SK-N-SH treated with all-trans-retinoic acid at 6 μM for 48 hours (cell line): ENCODE measurements at regions not wholly inside any gene's neighbourhood (a gene's known extent, or its start where the extent isn't known, plus 50 kb on each side); places are given as distances from the start of the nearest gene placed in this dataset.

ENCODE experiments used
- ATAC-seq: fragments of 200-7000 bp; cut with Tn5 transposase; 3 replicates; pipeline ENCODE4 v1.9.1; 2020; ENCODE audit warnings: mild to moderate bottlenecking, moderate library complexity
- ARNTL ChIP-seq: fragments of 450-650 bp; formaldehyde crosslinking; IDR thresholded peaks from 2 replicates; pipeline ENCODE4 v1.5.0; 2020; ENCODE audit warnings: low read depth, mild to moderate bottlenecking, moderate library complexity, borderline replicate concordance
- BACH2 ChIP-seq: fragments of 250-450 bp; sonication (Bioruptor Pico); IDR thresholded peaks from 2 replicates; pipeline ENCODE4 v1.9.0; 2021; ENCODE audit warnings: mild to moderate bottlenecking, borderline replicate concordance
- CREB5 ChIP-seq: fragments of 250-450 bp; sonication (Bioruptor Pico); IDR thresholded peaks from 2 replicates; pipeline ENCODE4 v1.5.1; 2020; ENCODE audit warnings: low read depth, mild to moderate bottlenecking, moderate library complexity
- CSDC2 ChIP-seq: fragments of 250-450 bp; sonication (Bioruptor Pico); IDR thresholded peaks from 2 replicates; pipeline ENCODE4 v1.5.0; 2020; ENCODE audit warnings: mild to moderate bottlenecking, moderate library complexity
- CSRNP3 ChIP-seq: fragments of 250-450 bp; sonication (Bioruptor Pico); IDR thresholded peaks from 2 replicates; pipeline ENCODE4 v1.5.1; 2021; ENCODE audit warnings: mild to moderate bottlenecking, moderate library complexity
- ESRRG ChIP-seq: fragments of 250-450 bp; sonication (Bioruptor Pico); IDR thresholded peaks from 2 replicates; pipeline ENCODE4 v1.6.1; 2021; ENCODE audit warnings: mild to moderate bottlenecking
- GLIS3 ChIP-seq: fragments of 250-450 bp; sonication (Bioruptor Pico); IDR thresholded peaks from 2 replicates; pipeline ENCODE4 v1.5.0; 2020; ENCODE audit warnings: mild to moderate bottlenecking, moderate library complexity
- ISL1 ChIP-seq: fragments of 250-450 bp; sonication (Bioruptor Pico); IDR thresholded peaks from 2 replicates; pipeline ENCODE4 v2.1.2; 2022; ENCODE audit warnings: mild to moderate bottlenecking, moderate library complexity
- OSR1 ChIP-seq: fragments of 250-450 bp; sonication (Bioruptor Pico); IDR thresholded peaks from 2 replicates; pipeline ENCODE4 v1.8.0; 2022; ENCODE audit warnings: moderate library complexity, mild to moderate bottlenecking, inconsistent platforms
- PATZ1 ChIP-seq: fragments of 250-450 bp; sonication (Bioruptor Pico); IDR thresholded peaks from 2 replicates; pipeline ENCODE4 v1.8.0; 2020; ENCODE audit warnings: mild to moderate bottlenecking, moderate library complexity, borderline replicate concordance
- POU6F1 ChIP-seq: fragments of 250-450 bp; sonication (Bioruptor Pico); IDR thresholded peaks from 2 replicates; pipeline ENCODE4 v1.8.0; 2021; ENCODE audit warnings: low read depth, mild to moderate bottlenecking, moderate library complexity, borderline replicate concordance
- PPARA ChIP-seq: fragments of 250-450 bp; sonication (Bioruptor Pico); IDR thresholded peaks from 2 replicates; pipeline ENCODE4 v1.5.0; 2020; ENCODE audit warnings: mild to moderate bottlenecking, borderline replicate concordance
- RARB ChIP-seq: fragments of 250-450 bp; sonication (Bioruptor Pico); IDR thresholded peaks from 2 replicates; pipeline ENCODE4 v1.8.0; 2021; ENCODE audit warnings: mild to moderate bottlenecking, moderate library complexity
- SNAI2 ChIP-seq: fragments of 250-450 bp; sonication (Bioruptor Pico); IDR thresholded peaks from 2 replicates; pipeline ENCODE4 v1.5.0; 2020; ENCODE audit warnings: mild to moderate bottlenecking, moderate library complexity
- TCF4 ChIP-seq: fragments of 250-450 bp; sonication (Bioruptor Pico); IDR thresholded peaks from 2 replicates; pipeline ENCODE4 v1.8.0; 2021; ENCODE audit warnings: mild to moderate bottlenecking, moderate library complexity, borderline replicate concordance
- TSHZ2 ChIP-seq: fragments of 250-450 bp; sonication (Bioruptor Pico); IDR thresholded peaks from 2 replicates; pipeline ENCODE4 v1.5.0; 2020; ENCODE audit warnings: mild to moderate bottlenecking, moderate library complexity
- ZFP3 ChIP-seq: fragments of 250-450 bp; sonication (Bioruptor Pico); IDR thresholded peaks from 2 replicates; pipeline ENCODE4 v1.5.0; 2020; ENCODE audit warnings: mild to moderate bottlenecking, moderate library complexity
- ZFP30 ChIP-seq: fragments of 450-650 bp; formaldehyde crosslinking; IDR thresholded peaks from 2 replicates; pipeline ENCODE4 v1.5.0; 2022; ENCODE audit warnings: mild to moderate bottlenecking, moderate library complexity
- ZNF565 ChIP-seq: fragments of 450-650 bp; formaldehyde crosslinking; conservative IDR thresholded peaks from 2 replicates; pipeline ENCODE4 v1.5.0; 2020; ENCODE audit warnings: low read depth, mild to moderate bottlenecking, moderate library complexity
- ZNF70 ChIP-seq: fragments of 450-650 bp; formaldehyde crosslinking; IDR thresholded peaks from 2 replicates; pipeline ENCODE4 v1.5.0; 2020; ENCODE audit warnings: mild to moderate bottlenecking, moderate library complexity
- ZNF8 ChIP-seq: fragments of 450-650 bp; formaldehyde crosslinking; IDR thresholded peaks from 2 replicates; pipeline ENCODE4 v1.5.0; 2020; ENCODE audit warnings: mild to moderate bottlenecking, moderate library complexity

GRCh38 chr16:59634951-59635350, 900.8 kb upstream of the GOT2 start:
- TF ChIP-seq BACH2 (CRISPR knock-in tag) (no peak), PATZ1 (no peak), CSRNP3 (no peak), CSDC2 (CRISPR knock-in tag) (no peak), ZNF8 (CRISPR knock-in tag) (no peak), ZNF565 (CRISPR knock-in tag) (no peak), ZNF70 (no peak), SNAI2 (CRISPR knock-in tag) (no peak), CREB5 (CRISPR knock-in tag) (no peak), TCF4 (CRISPR knock-in tag) (no peak), GLIS3 (CRISPR knock-in tag) (no peak), ZFP30 (no peak), TSHZ2 (CRISPR knock-in tag) (no peak), OSR1 (no peak), ISL1 (CRISPR knock-in tag) (no peak), PPARA (CRISPR knock-in tag) (no peak), ZFP3 (CRISPR knock-in tag) (no peak), ESRRG (CRISPR knock-in tag) (no peak), RARB (CRISPR knock-in tag) (no peak), POU6F1 (CRISPR knock-in tag) (no peak)
- no peak for ATAC-seq

GRCh38 chr16:59634004-59634579, 900.0 kb upstream of the GOT2 start:
- ATAC-seq, result no peak
- TF ChIP-seq ZNF70 (no peak), CREB5 (CRISPR knock-in tag) (no peak), PPARA (CRISPR knock-in tag) (no peak), ZNF8 (CRISPR knock-in tag) (no peak), GLIS3 (CRISPR knock-in tag) (no peak), TSHZ2 (CRISPR knock-in tag) (no peak), ZNF565 (CRISPR knock-in tag) (no peak), CSRNP3 (no peak), PATZ1 (no peak), CSDC2 (CRISPR knock-in tag) (no peak), ISL1 (CRISPR knock-in tag) (no peak), ARNTL (CRISPR knock-in tag) (no peak), OSR1 (no peak), ZFP30 (no peak)
